OCI-LY7 (cell line): ENCODE measurements at regions not wholly inside any gene's neighbourhood (a gene's known extent, or its start where the extent isn't known, plus 50 kb on each side); places are given as distances from the start of the nearest gene placed in this dataset.

Experiments
- BruUV-seq: library from RNA; stranded (reverse); fragments of 400-500 nt; replicated peaks from 2 replicates; lab custom pipeline; 2021; lab: Mats Ljungman, UMichigan
- CTCF ChIA-PET: fragments of 300-600 bp; sonication (Branson Sonifier 250); formaldehyde crosslinking; loops from one replicate; lab custom pipeline; 2022; ENCODE audit warnings: antibody characterized with exemption; ENCODE audit not compliant: unreplicated experiment; lab: Charles Lee
- POLR2A ChIA-PET: fragments of 300-600 bp; sonication (Branson Sonifier 250); formaldehyde crosslinking; loops from one replicate; lab custom pipeline; 2022; ENCODE audit warnings: antibody characterized with exemption; lab: Charles Lee
- DNase-seq: peaks from one replicate; pipeline ENCODE4 v3.0.0-alpha.2; 2015; ENCODE audit warnings: low spot score
- H2AFZ ChIP-seq: fragments of 200-600 bp; sonication (generic), shearing (Covaris generic); 2 replicates; pipeline ENCODE4 v1.6.1; 2014; ENCODE audit warnings: mild to moderate bottlenecking, antibody characterized with exemption, low read length, moderate library complexity
- H3K27ac ChIP-seq: fragments of 200-600 bp; sonication (generic); 2 replicates; pipeline ENCODE4 v1.5.1; 2014; ENCODE audit warnings: mixed run types, low read depth, mild to moderate bottlenecking, moderate library complexity, low read length, inconsistent platforms; ENCODE audit not compliant: poor library complexity, severe bottlenecking
- H3K36me3 ChIP-seq: fragments of 200-600 bp; sonication (generic); 2 replicates; pipeline ENCODE4 v1.6.1; 2014; ENCODE audit warnings: mild to moderate bottlenecking, antibody characterized with exemption, low read length, moderate library complexity, mixed read lengths; ENCODE audit not compliant: insufficient read depth
- H3K4me1 ChIP-seq: fragments of 200-600 bp; sonication (generic); 2 replicates; pipeline ENCODE4 v1.5.1; 2014; ENCODE audit warnings: mild to moderate bottlenecking, low read length; ENCODE audit not compliant: insufficient read depth, poor library complexity, severe bottlenecking
- H3K4me2 ChIP-seq: fragments of 200-600 bp; sonication (generic); 2 replicates; pipeline ENCODE4 v1.6.1; 2014; ENCODE audit warnings: mild to moderate bottlenecking, low read length
- H3K4me3 ChIP-seq: fragments of 200-600 bp; sonication (generic); 2 replicates; pipeline ENCODE4 v1.5.1; 2014; ENCODE audit warnings: mild to moderate bottlenecking, low read depth, low read length; ENCODE audit not compliant: poor library complexity, severe bottlenecking
- H3K79me2 ChIP-seq: fragments of 200-600 bp; sonication (generic); 2 replicates; pipeline ENCODE4 v1.6.1; 2016; ENCODE audit warnings: low read depth, mild to moderate bottlenecking, low read length, moderate library complexity, mixed read lengths; ENCODE audit not compliant: insufficient read depth
- H3K9me2 ChIP-seq: fragments of 200-600 bp; sonication (generic); 2 replicates; pipeline ENCODE4 v1.6.1; 2016; ENCODE audit warnings: mild to moderate bottlenecking, low read length, mixed read lengths; ENCODE audit not compliant: insufficient read depth
- H3K9me3 ChIP-seq: fragments of 200-600 bp; sonication (generic); 2 replicates; pipeline ENCODE4 v1.6.1; 2014; ENCODE audit warnings: mild to moderate bottlenecking, mixed run types, low read length, mixed read lengths
- H4K20me1 ChIP-seq: fragments of 200-600 bp; sonication (generic); 2 replicates; pipeline ENCODE4 v1.6.1; 2014; ENCODE audit warnings: mild to moderate bottlenecking, antibody characterized with exemption, low read length, moderate library complexity, mixed read lengths; ENCODE audit not compliant: insufficient read depth
- CTCF ChIP-seq: fragments of 200-600 bp; sonication (generic); conservative IDR thresholded peaks from 2 replicates; pipeline ENCODE4 v1.5.1; 2014; ENCODE audit warnings: mild to moderate bottlenecking, antibody characterized with exemption, low read length, moderate library complexity, mixed read lengths
- EZH2phosphoT487 ChIP-seq: fragments of 200-600 bp; sonication (generic); IDR thresholded peaks from 2 replicates; pipeline ENCODE4 v1.6.1; 2018; ENCODE audit warnings: low read depth, borderline replicate concordance, mild to moderate bottlenecking, mixed run types, antibody characterized with exemption, low read length, moderate library complexity, mixed read lengths
- intact Hi-C: fragments of 100-400 bp; cut with micrococcal nuclease; formaldehyde crosslinking; loops from one replicate; pipeline ENCODE4 v1.10.0; 2022; ENCODE audit not compliant: unreplicated experiment

GRCh38 chrX:125894947-125895346 is 271.1 kb downstream of the DCAF12L2 start:
- no TSS peak for BruUV-seq

GRCh38 chrX:125895518-125895917 is 270.6 kb downstream of the DCAF12L2 start:
- Histone ChIP-seq H3K36me3 (no peaks in the 10 kb centered on the region), H3K79me2 (no peaks in the 10 kb centered on the region), H3K4me1 (no peaks in the 10 kb centered on the region), H3K9me2 (no peaks in the 10 kb centered on the region), H3K4me2 (no peak overlapping the region), H3K4me3 (no peak overlapping the region), H2AFZ (no peak overlapping the region), H3K27ac (no peak overlapping the region), H4K20me1 (no peaks in the 10 kb centered on the region), H3K9me3 (no peaks in the 10 kb centered on the region)
- ChIA-PET CTCF (no interaction called here), POLR2A (no interaction called here)
- TF ChIP-seq EZH2phosphoT487 (no peak), CTCF (no peak)
- DNase-seq = no peak
- no TSS peak for BruUV-seq
- intact Hi-C loops = no loop called here

More at GRCh38 chrX:125894947-125895346, 271.1 kb downstream of the DCAF12L2 start:
- no peaks in the 10 kb centered on the region for H3K4me1 ChIP-seq
- H4K20me1 ChIP-seq = no peaks in the 10 kb centered on the region
- H3K9me3 ChIP-seq = no peaks in the 10 kb centered on the region
- H2AFZ ChIP-seq = no peak overlapping the region
- no peak for DNase-seq
- no peaks in the 10 kb centered on the region for H3K9me2 ChIP-seq
- no peaks in the 10 kb centered on the region for H3K36me3 ChIP-seq
- H3K79me2 ChIP-seq = no peaks in the 10 kb centered on the region
- CTCF ChIA-PET = no interaction called here
- H3K4me2 ChIP-seq = no peak overlapping the region
- POLR2A ChIA-PET = no interaction called here
- no peak for TF ChIP-seq CTCF
- no peak for TF ChIP-seq EZH2phosphoT487
- intact Hi-C loops = no loop called here
- no peak overlapping the region for H3K4me3 ChIP-seq
- H3K27ac ChIP-seq = no peak overlapping the region

- no peaks in the 10 kb centered on the region for H3K79me2 ChIP-seq
- H3K27ac ChIP-seq = no peak overlapping the region
- H3K36me3 ChIP-seq = no peaks in the 10 kb centered on the region
- no TSS peak for BruUV-seq
- H3K4me2 ChIP-seq = no peak overlapping the region
- intact Hi-C loops = no loop called here
- no peak for DNase-seq
- no peaks in the 10 kb centered on the region for H3K4me1 ChIP-seq
- H2AFZ ChIP-seq = no peak overlapping the region
- no peaks in the 10 kb centered on the region for H3K9me2 ChIP-seq
- ChIA-PET CTCF (no interaction called here), POLR2A (no interaction called here)
- H4K20me1 ChIP-seq = no peaks in the 10 kb centered on the region
- H3K9me3 ChIP-seq = no peaks in the 10 kb centered on the region
- no peak overlapping the region for H3K4me3 ChIP-seq
- no peak for TF ChIP-seq EZH2phosphoT487
- TF ChIP-seq CTCF = no peak
These were observed 239.8 kb downstream of the DCAF12L2 start for GRCh38 chrX:125926295-125926694.
